ENCODE measurements at regions not wholly inside any gene's neighbourhood (a gene's known extent, or its start where the extent isn't known, plus 50 kb on each side); places are given as distances from the start of the nearest gene placed in this dataset.

GRCh38 chr18:76277801-76278200, 217.2 kb downstream of the ZNF516 start:
- no peak for TF ChIP-seq POLR2A (IDR thresholded peaks at IDR 0.05)
- TF ChIP-seq CTCF (IDR thresholded peaks at IDR 0.05) = no peak
